Upper lobe of left lung (tissue), 4 donors: ENCODE measurements at regions not wholly inside any gene's neighbourhood (a gene's known extent, or its start where the extent isn't known, plus 50 kb on each side); places are given as distances from the start of the nearest gene placed in this dataset.

Experiments used
- POLR2A ChIP-seq, 4 donors: fragments of 450-650 bp; IDR thresholded peaks; one replicate each; pipeline ENCODE4 v1.5.1; 2016 to 2017; ENCODE audit warnings: antibody characterized with exemption in 4 of 4, mild to moderate bottlenecking in 2 of 4
- POLR2AphosphoS5 ChIP-seq, 2 donors: sonication (generic); formaldehyde crosslinking; IDR thresholded peaks; one replicate each; pipeline ENCODE4 v1.5.1; 2017; ENCODE audit warnings: antibody characterized with exemption in 2 of 2
- TF ChIP-seq, protein P1 (sequence below), 6 experiments: fragments of 450-650 bp in 4 of 6; fragments of 200-600 bp in 2 of 6; sonication (generic) in 2 of 6; IDR thresholded peaks; one replicate each; pipeline ENCODE4 v1.5.1; 2016 to 2019; ENCODE audit warnings: antibody characterized with exemption in 6 of 6

DNA sequence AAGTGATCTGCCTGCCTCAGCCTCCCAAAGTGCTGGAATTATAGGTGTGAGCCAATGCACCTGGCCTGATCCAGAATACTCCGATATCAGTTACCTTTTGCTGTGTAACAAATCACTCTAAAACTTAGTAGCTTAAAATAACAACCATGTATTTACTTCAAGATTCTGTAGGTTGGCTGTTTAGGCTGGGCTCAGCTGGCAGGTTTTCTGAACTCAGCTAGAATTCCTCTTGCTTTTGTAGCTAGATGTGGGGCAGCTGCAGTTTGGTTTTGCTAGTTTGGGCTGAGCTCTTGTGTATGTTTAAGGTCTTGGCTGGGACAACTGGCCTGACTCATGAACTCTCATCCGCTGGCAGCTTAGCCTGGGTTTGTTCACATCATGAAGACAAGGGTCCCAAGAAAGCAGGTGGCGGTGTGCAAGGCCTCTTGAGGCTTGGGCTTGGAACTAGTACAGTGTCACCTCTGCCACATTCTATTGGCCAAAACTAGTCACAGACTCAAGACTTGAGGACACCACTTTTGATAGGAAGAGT lies 138.3 kb upstream of the SHB start:
- TF ChIP-seq POLR2AphosphoS5 (IDR thresholded peaks at IDR 0.05) = no peak
- TF ChIP-seq, protein P1, sequence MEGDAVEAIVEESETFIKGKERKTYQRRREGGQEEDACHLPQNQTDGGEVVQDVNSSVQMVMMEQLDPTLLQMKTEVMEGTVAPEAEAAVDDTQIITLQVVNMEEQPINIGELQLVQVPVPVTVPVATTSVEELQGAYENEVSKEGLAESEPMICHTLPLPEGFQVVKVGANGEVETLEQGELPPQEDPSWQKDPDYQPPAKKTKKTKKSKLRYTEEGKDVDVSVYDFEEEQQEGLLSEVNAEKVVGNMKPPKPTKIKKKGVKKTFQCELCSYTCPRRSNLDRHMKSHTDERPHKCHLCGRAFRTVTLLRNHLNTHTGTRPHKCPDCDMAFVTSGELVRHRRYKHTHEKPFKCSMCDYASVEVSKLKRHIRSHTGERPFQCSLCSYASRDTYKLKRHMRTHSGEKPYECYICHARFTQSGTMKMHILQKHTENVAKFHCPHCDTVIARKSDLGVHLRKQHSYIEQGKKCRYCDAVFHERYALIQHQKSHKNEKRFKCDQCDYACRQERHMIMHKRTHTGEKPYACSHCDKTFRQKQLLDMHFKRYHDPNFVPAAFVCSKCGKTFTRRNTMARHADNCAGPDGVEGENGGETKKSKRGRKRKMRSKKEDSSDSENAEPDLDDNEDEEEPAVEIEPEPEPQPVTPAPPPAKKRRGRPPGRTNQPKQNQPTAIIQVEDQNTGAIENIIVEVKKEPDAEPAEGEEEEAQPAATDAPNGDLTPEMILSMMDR (IDR thresholded peaks at IDR 0.05) = no peak
- no peak for TF ChIP-seq POLR2A (IDR thresholded peaks at IDR 0.05)
